LoVo (cell line): ENCODE measurements at regions not wholly inside any gene's neighbourhood (a gene's known extent, or its start where the extent isn't known, plus 50 kb on each side); places are given as distances from the start of the nearest gene placed in this dataset.
"Not testable (repeated sequence)": the region's sequence is repeated elsewhere in the genome, so short reads cannot be mapped to it uniquely, and the experiment has no call there.

ENCODE experiments used
- DNase-seq: peaks from one replicate; pipeline ENCODE4 v3.0.0-alpha.2; 2016; ENCODE audit warnings: low spot score

DNA sequence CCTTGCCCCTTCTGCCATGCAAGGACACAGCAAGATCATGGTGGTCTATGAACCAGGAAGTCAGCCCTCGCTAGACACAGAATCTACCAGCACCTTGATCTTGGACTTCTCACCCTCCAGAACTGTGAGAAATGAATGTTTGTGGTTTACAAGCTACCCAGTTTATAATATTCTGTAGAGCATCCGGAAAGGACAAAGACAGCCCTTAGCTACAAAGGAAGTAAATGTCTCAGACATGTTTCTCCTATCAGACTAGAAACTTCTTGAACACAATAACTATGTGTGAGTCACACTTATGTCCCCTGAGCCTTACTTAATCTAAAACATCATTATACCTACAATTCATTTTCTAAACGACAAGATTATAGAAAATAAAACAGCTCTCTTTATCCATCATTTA, 176.7 kb downstream of the KLHL28 start:
- no peak for DNase-seq

DNA sequence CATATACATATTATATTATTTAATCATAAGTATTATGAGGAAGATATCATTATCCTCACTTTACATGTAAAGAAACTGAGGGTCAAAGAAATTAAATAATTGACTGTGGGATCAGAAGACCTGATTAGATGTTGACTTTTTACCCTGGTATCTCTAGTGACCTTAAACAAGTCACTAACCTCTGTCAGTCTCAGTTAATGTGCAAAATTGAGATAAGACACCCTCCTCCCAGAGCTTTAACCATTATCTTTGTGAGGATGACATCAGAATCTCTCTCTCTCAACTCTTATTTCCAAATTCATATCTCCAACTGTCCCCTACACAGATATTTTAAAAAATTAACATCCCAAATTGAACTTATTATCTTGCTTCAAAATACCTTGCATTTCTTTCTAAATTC, 177.8 kb downstream of the KLHL28 start:
- DNase-seq: no peak

- no peak for DNase-seq
These were observed 178.9 kb downstream of the KLHL28 start for GRCh38 chr14:44782775-44783238.

DNA sequence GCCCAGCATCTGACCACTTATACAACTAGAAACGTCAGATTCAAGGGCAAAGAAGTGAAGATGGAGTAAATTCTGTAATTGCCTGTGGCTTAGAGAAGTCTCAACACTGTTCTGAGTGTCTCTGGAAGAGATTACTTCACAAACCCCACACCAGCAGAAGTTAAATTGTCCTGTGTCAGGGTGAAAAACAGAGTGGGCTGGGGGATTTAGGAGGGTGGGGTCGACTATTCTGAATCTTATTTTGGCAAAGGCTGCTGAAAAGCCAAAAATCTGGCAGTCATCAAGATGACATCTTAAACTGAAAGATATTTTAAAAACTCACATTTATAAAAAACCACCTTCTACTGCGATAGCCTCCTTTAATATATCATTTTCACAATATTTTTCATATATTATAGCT, 180.8 kb downstream of the KLHL28 start:
- DNase-seq: no peak

GRCh38 chr14:44778604-44779003, 183.1 kb downstream of the KLHL28 start:
- no peak for DNase-seq

- DNase-seq: no peak
These were observed 184.2 kb downstream of the KLHL28 start for GRCh38 chr14:44777584-44777983.

- no peak for DNase-seq
These were observed 186.5 kb downstream of the KLHL28 start for GRCh38 chr14:44775248-44775647.

- no peak for DNase-seq
These were observed 187.4 kb downstream of the KLHL28 start for GRCh38 chr14:44774396-44774795.

DNA sequence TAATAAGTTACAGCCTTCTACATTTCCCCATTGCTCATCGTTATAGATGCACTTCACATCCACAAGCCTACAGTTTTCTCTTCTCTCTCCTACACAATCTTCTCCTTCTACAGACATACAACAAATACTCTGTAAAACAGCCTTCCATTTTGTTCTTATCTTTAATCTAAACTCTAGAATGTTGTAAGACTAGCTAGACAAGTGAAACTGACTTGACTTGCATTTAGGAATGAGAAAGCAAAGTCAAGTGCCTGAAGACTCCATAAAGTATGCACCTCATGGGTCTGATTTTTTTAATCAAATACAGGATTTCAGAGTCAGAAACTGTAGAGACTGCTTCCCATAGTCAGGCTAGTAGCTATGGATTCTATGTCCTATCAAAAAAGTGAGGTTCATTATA, 190.3 kb downstream of the KLHL28 start:
- DNase-seq: no peak

DNA sequence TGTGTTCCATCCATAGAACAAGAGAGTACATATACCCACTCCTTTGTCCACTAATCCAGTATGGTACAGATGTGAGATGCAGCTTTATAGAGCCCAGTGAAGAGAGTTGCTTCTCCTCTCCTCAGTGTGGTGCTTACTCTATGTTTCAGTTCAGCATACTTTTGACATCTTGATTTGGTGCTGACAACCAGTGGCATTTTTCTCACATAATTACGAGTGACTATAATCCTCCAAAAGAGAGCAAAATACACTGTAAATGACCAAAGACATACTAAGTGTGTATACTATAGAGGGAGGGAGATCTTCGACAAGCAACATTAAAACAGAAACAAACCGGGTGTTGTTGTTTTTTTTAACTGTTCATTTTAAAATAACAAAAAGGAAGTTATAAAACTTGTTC, 191.5 kb downstream of the KLHL28 start:
- no peak for DNase-seq

DNA sequence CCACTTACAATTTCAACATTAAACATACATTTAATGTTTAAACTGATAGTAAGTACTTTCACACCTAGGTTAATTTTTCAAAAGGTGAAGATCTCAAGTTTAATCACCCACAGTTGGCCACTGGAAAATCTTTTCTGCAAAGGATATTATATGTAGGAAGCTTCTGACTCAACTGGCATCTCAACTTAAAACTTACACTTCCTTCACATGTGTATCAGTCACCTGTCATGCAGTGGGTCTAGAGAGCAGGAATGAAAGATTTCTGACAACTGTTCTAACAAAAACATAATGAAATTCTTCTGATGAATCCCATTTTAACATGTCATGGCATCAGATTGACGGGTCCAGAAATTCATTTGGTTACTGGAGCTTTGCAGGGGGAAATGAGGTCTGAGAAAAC, 192.8 kb downstream of the KLHL28 start:
- no peak for DNase-seq

GRCh38 chr14:44767646-44768173, 194.0 kb downstream of the KLHL28 start:
- no peak for DNase-seq

DNA sequence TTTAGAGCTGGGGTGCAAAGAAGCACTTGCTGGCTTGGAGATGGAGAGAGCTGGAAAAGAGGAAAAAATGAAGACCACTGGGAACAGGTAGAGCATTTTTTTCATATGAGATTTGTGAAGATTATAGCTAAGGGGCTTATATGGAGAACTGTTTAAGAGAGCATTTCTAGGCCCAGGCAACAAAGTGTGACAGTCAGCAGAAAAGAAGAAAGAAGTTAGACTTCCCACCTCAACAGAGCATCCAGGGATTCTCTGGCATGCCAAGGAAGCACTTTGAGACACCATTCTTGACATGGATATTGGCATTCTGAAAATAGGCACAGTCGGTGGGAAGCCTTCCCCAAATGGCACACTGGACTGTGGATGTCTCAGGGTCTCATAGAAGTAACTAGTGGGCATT, 195.5 kb downstream of the KLHL28 start:
- DNase-seq: no peak

- no peak for DNase-seq
These were observed 198.4 kb downstream of the KLHL28 start for GRCh38 chr14:44763356-44763755.

DNA sequence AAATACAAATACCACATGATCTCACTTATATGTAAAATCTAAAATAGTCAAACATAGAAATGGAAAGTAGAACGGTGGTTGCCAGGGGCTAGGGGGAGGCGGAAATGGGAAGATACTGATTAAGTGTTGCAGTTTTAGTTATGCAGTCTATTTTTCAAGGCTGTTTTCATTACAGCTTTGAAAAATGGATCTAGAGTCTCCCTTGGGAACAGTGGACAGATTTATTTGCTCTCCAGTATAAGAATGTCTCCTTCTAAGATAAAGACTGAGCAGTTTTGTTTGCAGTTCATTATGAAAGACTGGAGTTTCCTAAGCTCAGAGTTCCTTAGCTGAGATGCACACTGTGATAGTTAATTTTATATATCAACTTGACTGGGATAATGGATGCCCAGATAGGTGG, 202.5 kb downstream of the KLHL28 start:
- DNase-seq: no peak

GRCh38 chr14:44756554-44756953, 205.2 kb downstream of the KLHL28 start:
- DNase-seq: no peak

- DNase-seq: no peak
These were observed 216.4 kb downstream of the KLHL28 start for GRCh38 chr14:44745371-44745770.

DNA sequence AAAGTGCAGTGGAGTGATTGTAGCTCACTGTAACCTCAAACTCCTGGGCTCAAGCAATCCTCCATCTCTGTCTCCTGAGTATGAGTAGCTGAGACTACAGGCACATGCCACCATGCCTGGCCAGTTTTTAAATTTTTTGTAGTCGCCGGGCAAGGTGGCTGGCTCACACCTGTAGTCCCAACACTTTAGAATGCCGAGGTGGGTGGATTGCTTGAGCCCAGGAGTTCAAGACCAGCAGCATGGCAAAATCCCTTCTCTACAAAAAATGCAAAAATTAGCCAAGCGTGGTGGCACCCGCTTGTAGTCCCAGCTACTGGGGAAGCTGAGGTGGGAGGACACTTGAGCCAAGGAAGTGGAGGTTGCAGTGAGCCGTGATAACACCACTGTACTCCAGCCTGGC, 219.5 kb downstream of the KLHL28 start:
- no peak for DNase-seq

- no peak for DNase-seq
These were observed 220.3 kb downstream of the KLHL28 start for GRCh38 chr14:44741431-44741830.

DNA sequence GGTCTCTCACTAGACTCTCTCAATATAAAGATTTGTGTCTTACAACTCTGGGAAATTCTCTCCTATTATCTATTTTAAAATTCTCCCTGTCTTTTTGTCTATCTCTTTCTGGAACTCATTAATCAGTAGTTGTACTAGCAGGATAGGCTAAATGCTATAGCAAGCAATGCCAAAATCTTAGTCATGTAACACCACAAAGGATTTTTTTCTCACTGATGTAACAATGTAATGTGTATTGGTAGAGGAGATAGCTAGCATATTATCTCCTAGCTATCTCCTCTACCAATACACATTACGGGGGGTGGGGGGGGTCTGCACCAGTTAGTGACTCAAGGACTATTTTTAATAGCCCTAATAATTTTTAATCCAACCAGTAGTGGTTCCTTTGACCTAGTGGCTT, 225.4 kb downstream of the KLHL28 start:
- DNase-seq: no peak

GRCh38 chr14:44732144-44732543, 225.1 kb upstream of the FSCB start:
- DNase-seq: no peak

GRCh38 chr14:44730860-44731259, 223.8 kb upstream of the FSCB start:
- no peak for DNase-seq

GRCh38 chr14:44721395-44721794, 214.3 kb upstream of the FSCB start:
- not testable (repeated sequence) for DNase-seq

DNA sequence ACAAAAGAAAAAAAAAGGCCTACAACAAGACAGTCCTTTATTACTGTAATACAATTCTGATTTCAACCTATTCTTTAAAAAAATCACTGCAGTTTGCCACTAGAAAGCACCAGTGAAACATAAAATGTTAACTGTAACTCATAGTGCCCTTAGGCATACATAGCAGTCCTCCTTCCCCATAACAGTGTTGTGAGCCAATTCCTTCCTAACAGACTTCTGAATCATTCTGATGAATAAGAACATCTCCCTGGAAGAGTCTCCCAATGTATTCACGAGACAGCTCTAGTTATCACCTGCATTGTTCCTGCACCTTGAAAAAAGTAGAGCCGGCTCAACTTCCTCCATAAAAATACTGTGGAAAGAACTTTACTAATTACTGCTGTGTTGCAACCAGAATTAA, 213.6 kb upstream of the FSCB start:
- no peak for DNase-seq
